ENCODE measurements at regions not wholly inside any gene's neighbourhood (a gene's known extent, or its start where the extent isn't known, plus 50 kb on each side); places are given as distances from the start of the nearest gene placed in this dataset.

DNA sequence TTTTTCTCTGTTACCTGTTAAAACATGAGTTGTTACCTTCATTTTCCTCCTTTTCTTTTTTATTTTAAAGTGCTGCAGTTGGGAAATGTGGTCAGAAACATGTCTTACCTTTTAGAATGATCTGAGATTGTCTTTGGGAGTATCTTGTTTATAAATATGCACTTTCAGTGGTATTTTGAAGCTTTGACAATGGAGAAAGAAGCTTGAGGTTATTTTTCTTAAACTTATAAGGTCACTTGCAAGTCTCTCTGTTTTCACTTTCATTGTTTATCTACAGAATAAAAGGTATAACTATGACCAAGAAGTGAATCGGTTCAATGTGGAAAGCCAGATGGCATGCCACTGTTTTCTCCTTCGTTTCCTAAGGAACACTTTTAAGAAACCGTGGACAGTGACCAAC lies 167.5 kb upstream of the SLC7A11 start:
- TF ChIP-seq, protein P1, sequence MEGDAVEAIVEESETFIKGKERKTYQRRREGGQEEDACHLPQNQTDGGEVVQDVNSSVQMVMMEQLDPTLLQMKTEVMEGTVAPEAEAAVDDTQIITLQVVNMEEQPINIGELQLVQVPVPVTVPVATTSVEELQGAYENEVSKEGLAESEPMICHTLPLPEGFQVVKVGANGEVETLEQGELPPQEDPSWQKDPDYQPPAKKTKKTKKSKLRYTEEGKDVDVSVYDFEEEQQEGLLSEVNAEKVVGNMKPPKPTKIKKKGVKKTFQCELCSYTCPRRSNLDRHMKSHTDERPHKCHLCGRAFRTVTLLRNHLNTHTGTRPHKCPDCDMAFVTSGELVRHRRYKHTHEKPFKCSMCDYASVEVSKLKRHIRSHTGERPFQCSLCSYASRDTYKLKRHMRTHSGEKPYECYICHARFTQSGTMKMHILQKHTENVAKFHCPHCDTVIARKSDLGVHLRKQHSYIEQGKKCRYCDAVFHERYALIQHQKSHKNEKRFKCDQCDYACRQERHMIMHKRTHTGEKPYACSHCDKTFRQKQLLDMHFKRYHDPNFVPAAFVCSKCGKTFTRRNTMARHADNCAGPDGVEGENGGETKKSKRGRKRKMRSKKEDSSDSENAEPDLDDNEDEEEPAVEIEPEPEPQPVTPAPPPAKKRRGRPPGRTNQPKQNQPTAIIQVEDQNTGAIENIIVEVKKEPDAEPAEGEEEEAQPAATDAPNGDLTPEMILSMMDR (IDR thresholded peaks at IDR 0.05; ENCODE audit: low read depth, low read length, poor library complexity, severe bottlenecking), result no peak
- TF ChIP-seq EZH2phosphoT487 (IDR thresholded peaks at IDR 0.05; ENCODE audit: borderline replicate concordance, low read length), result no peak

Data from DOHH2 (cell line).